Upper lobe of left lung (tissue), 6 donors: ENCODE measurements at regions not wholly inside any gene's neighbourhood (a gene's known extent, or its start where the extent isn't known, plus 50 kb on each side); places are given as distances from the start of the nearest gene placed in this dataset.

Experiments
- ATAC-seq, 2 donors: fragments of 200-7000 bp; cut with Tn5 transposase; one replicate each; pipeline ENCODE4 v1.9.1; 2022; ENCODE audit warnings: mild to moderate bottlenecking in 2 of 2, moderate library complexity in 2 of 2; ENCODE audit not compliant: low FRiP score in 2 of 2
- DNase-seq, 2 donors: peaks; one replicate each; pipeline ENCODE4 v3.0.0-alpha.2; 2019 to 2020
- H3K27ac ChIP-seq, 4 donors: fragments of 200-600 bp; sonication (generic); one replicate each; pipeline ENCODE4 v1.5.1; 2016 to 2019
- H3K27me3 ChIP-seq, 4 donors: fragments of 200-600 bp; sonication (generic); one replicate each; pipeline ENCODE4 v1.5.1; 2017 to 2019
- H3K36me3 ChIP-seq, 4 donors: fragments of 200-600 bp; sonication (generic); one replicate each; pipeline ENCODE4 v1.5.1; 2016 to 2019
- H3K4me1 ChIP-seq, 4 donors: fragments of 200-600 bp; sonication (generic); one replicate each; pipeline ENCODE4 v1.5.1; 2018 to 2019
- H3K4me3 ChIP-seq, 4 donors: fragments of 200-600 bp; sonication (generic); one replicate each; pipeline ENCODE4 v1.5.1; 2017 to 2019; ENCODE audit warnings: mild to moderate bottlenecking in 2 of 4, moderate library complexity in 1 of 4
- H3K9me3 ChIP-seq, 4 donors: fragments of 200-600 bp; sonication (generic); one replicate each; pipeline ENCODE4 v1.5.1; 2018 to 2019
- CTCF ChIP-seq, 6 experiments: fragments of 450-650 bp in 4 of 6; fragments of 200-600 bp in 2 of 6; sonication (generic) in 2 of 6; IDR thresholded peaks; one replicate each; pipeline ENCODE4 v1.5.1; 2016 to 2019; ENCODE audit warnings: antibody characterized with exemption in 6 of 6
- EP300 ChIP-seq, 4 donors: sonication (generic); formaldehyde crosslinking; IDR thresholded peaks; one replicate each; pipeline ENCODE4 v1.5.1; 2017; ENCODE audit warnings: antibody characterized with exemption in 4 of 4, control low read depth in 2 of 4
- POLR2A ChIP-seq, 4 donors: fragments of 450-650 bp; IDR thresholded peaks; one replicate each; pipeline ENCODE4 v1.5.1; 2016 to 2017; ENCODE audit warnings: antibody characterized with exemption in 4 of 4, mild to moderate bottlenecking in 2 of 4
- POLR2AphosphoS5 ChIP-seq, 2 donors: sonication (generic); formaldehyde crosslinking; IDR thresholded peaks; one replicate each; pipeline ENCODE4 v1.5.1; 2017; ENCODE audit warnings: antibody characterized with exemption in 2 of 2
- WGBS, 2 donors: methylation state at CpG; one replicate each; pipeline ENCODE4 v1.1.5; 2017 to 2018; 5-methylcytosine and 5-hydroxymethylcytosine counted together
- donor health status: DM: no; HTN: no; CAD: no; lungs with moderate emphysema.
- donor health status: DM: no; HTN: yes; CAD: no; lungs with severe emphysema.

GRCh38 chr6:15793288-15793687, 130.5 kb upstream of the DTNBP1 start:
- ATAC-seq, result no peak
- no peak for TF ChIP-seq POLR2A (IDR thresholded peaks at IDR 0.05)
- no peak for TF ChIP-seq EP300 (IDR thresholded peaks at IDR 0.05)
- no peak for TF ChIP-seq CTCF (IDR thresholded peaks at IDR 0.05)
- no peak for TF ChIP-seq POLR2AphosphoS5 (IDR thresholded peaks at IDR 0.05)
- no peaks in the 10 kb centered on the region for H3K27me3 ChIP-seq
- H3K4me1 ChIP-seq, result peaks cover 0 to 11% (median 5%) of the 10 kb centered on the region in 4 donors
- no peaks in the 10 kb centered on the region for H3K36me3 ChIP-seq
- H3K9me3 ChIP-seq, result peaks cover 0 to 6% (median 0%) of the 10 kb centered on the region in 4 donors
- no peak for DNase-seq
- no peak overlapping the region for H3K4me3 ChIP-seq
- WGBS, 2 donors, result 77 to 79% methylated on average over 4 of the region's 4 CpGs
- no peak overlapping the region for H3K27ac ChIP-seq

- Histone ChIP-seq H3K9me3 (peaks cover 0 to 2% (median 0%) of the 10 kb centered on the region in 4 donors), H3K4me3 (no peak overlapping the region), H3K36me3 (no peaks in the 10 kb centered on the region), H3K4me1 (peaks cover 0 to 11% (median 5%) of the 10 kb centered on the region in 4 donors), H3K27me3 (no peaks in the 10 kb centered on the region), H3K27ac (no peak overlapping the region)
- ATAC-seq (no peak), DNase-seq (no peak)
- TF ChIP-seq POLR2A (IDR thresholded peaks at IDR 0.05), result no peak
- no peak for TF ChIP-seq POLR2AphosphoS5 (IDR thresholded peaks at IDR 0.05)
Measured at GRCh38 chr6:15792842-15793241, 130.0 kb upstream of the DTNBP1 start.

GRCh38 chr6:15791448-15792181, 128.8 kb upstream of the DTNBP1 start:
- ATAC-seq, result peak; percentile 51 to 54
- peak in 1 of 2 donors; percentile 31 for DNase-seq
- no peaks in the 10 kb centered on the region for H3K36me3 ChIP-seq
- H3K27ac ChIP-seq, result peak overlapping the region in 3 of 4 donors; percentile 56 to 69 (median 67)
- peaks cover 0 to 11% (median 5%) of the 10 kb centered on the region in 4 donors for H3K4me1 ChIP-seq
- H3K27me3 ChIP-seq, result no peaks in the 10 kb centered on the region
- 65 to 76% methylated on average over 7 to 8 of the region's 8 CpGs for WGBS, 2 donors
- no peak overlapping the region for H3K4me3 ChIP-seq
- H3K9me3 ChIP-seq, result no peaks in the 10 kb centered on the region
- TF ChIP-seq POLR2A (IDR thresholded peaks at IDR 0.05), result no peak
- no peak for TF ChIP-seq EP300 (IDR thresholded peaks at IDR 0.05)
- TF ChIP-seq CTCF (IDR thresholded peaks at IDR 0.05), result no peak
- no peak for TF ChIP-seq POLR2AphosphoS5 (IDR thresholded peaks at IDR 0.05)

GRCh38 chr6:15790116-15790515, 127.3 kb upstream of the DTNBP1 start:
- Histone ChIP-seq H3K4me1 (peaks cover 0 to 11% (median 5%) of the 10 kb centered on the region in 4 donors), H3K27me3 (no peaks in the 10 kb centered on the region), H3K27ac (no peak overlapping the region), H3K4me3 (no peak overlapping the region), H3K36me3 (no peaks in the 10 kb centered on the region), H3K9me3 (no peaks in the 10 kb centered on the region)
- 90 to 100% methylated on average over 1 of the region's 1 CpG for WGBS, 2 donors
- no peak for DNase-seq
- ATAC-seq, result no peak
- TF ChIP-seq POLR2A (IDR thresholded peaks at IDR 0.05) (no peak), CTCF (IDR thresholded peaks at IDR 0.05) (no peak), EP300 (IDR thresholded peaks at IDR 0.05) (no peak), POLR2AphosphoS5 (IDR thresholded peaks at IDR 0.05) (no peak)

DNA sequence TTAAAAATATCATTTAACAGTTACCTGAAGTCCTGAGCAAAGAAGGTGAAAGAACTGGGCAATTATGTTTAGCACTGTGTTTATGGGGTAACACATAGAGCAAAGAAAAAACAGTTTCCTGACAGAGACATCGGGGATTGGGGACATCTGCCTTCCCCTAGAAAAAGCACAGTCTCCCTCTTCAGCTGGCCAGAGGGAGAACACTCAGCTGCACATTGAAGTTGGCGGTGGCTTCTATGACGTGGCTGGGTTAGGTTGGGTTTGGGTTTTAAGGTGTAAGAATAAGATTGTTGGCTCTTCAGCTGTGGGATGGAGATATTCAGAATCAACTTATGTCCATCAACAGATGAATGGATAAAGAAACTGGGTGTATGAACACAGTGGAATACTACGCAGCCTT, 124.0 kb upstream of the DTNBP1 start:
- H3K4me3 ChIP-seq, result no peak overlapping the region
- no peak for ATAC-seq
- 93 to 99% methylated on average over 4 of the region's 4 CpGs for WGBS, 2 donors
- no peak for DNase-seq
- H3K27me3 ChIP-seq, result no peaks in the 10 kb centered on the region
- H3K27ac ChIP-seq, result no peak overlapping the region
- H3K36me3 ChIP-seq, result no peaks in the 10 kb centered on the region
- peaks cover 0 to 10% (median 4%) of the 10 kb centered on the region in 4 donors for H3K4me1 ChIP-seq
- TF ChIP-seq CTCF (IDR thresholded peaks at IDR 0.05) (no peak), POLR2A (IDR thresholded peaks at IDR 0.05) (no peak), POLR2AphosphoS5 (IDR thresholded peaks at IDR 0.05) (no peak), EP300 (IDR thresholded peaks at IDR 0.05) (no peak)
- H3K9me3 ChIP-seq, result no peaks in the 10 kb centered on the region
